GM18909 (cell line): ENCODE measurements at regions not wholly inside any gene's neighbourhood (a gene's known extent, or its start where the extent isn't known, plus 50 kb on each side); places are given as distances from the start of the nearest gene placed in this dataset.

Source experiments
- ATAC-seq: cut with Tn5 transposase; IDR thresholded peaks from one replicate; pipeline ENCODE4 v1.9.1; 2021; ENCODE audit warnings: mild to moderate bottlenecking; ENCODE audit not compliant: unreplicated experiment, poor library complexity

GRCh38 chr5:61263072-61263471 lies 69.0 kb upstream of the ZSWIM6 start:
- no peak for ATAC-seq

- no peak for ATAC-seq
Observed at GRCh38 chr5:61263561-61264272, 68.3 kb upstream of the ZSWIM6 start.

- no peak for ATAC-seq
Observed at GRCh38 chr5:61264273-61264661, 67.8 kb upstream of the ZSWIM6 start.

- ATAC-seq, result no peak
Observed at GRCh38 chr5:61267116-61267515, 64.9 kb upstream of the ZSWIM6 start.

GRCh38 chr5:61268871-61269270 lies 63.2 kb upstream of the ZSWIM6 start:
- no peak for ATAC-seq

GRCh38 chr5:61270510-61271165 lies 61.4 kb upstream of the ZSWIM6 start:
- no peak for ATAC-seq

GRCh38 chr5:61272688-61273087 lies 59.4 kb upstream of the ZSWIM6 start:
- ATAC-seq, result no peak

GRCh38 chr5:61273279-61273975 lies 58.6 kb upstream of the ZSWIM6 start:
- ATAC-seq, result no peak

- ATAC-seq, result no peak
Observed at GRCh38 chr5:61274511-61274911, 57.5 kb upstream of the ZSWIM6 start.

- ATAC-seq, result no peak
Observed at GRCh38 chr5:61275841-61276240, 56.2 kb upstream of the ZSWIM6 start.

- no peak for ATAC-seq
Observed at GRCh38 chr5:61277190-61277589, 54.9 kb upstream of the ZSWIM6 start.

- ATAC-seq, result no peak
Observed at GRCh38 chr5:61277781-61278180, 54.3 kb upstream of the ZSWIM6 start.

- ATAC-seq, result no peak
Observed at GRCh38 chr5:61279725-61280124, 52.3 kb upstream of the ZSWIM6 start.

- no peak for ATAC-seq
Observed at GRCh38 chr5:61280205-61280604, 51.9 kb upstream of the ZSWIM6 start.

- no peak for ATAC-seq
Observed at GRCh38 chr5:61280761-61281427, 51.2 kb upstream of the ZSWIM6 start.

GRCh38 chr5:61281686-61282085 lies 50.4 kb upstream of the ZSWIM6 start:
- ATAC-seq, result no peak
